ENCODE measurements at regions not wholly inside any gene's neighbourhood (a gene's known extent, or its start where the extent isn't known, plus 50 kb on each side); places are given as distances from the start of the nearest gene placed in this dataset.

- TF ChIP-seq CTCF (conservative IDR thresholded peaks at IDR 0.05; ENCODE audit: low read depth in 2 of 2) (no peak), POLR2AphosphoS5 (IDR thresholded peaks at IDR 0.05; ENCODE audit: low read depth) (no peak), EZH2 (IDR thresholded peaks at IDR 0.05; ENCODE audit: low read depth, unreplicated experiment) (no peak), EZH2phosphoT487 (IDR thresholded peaks at IDR 0.05; ENCODE audit: unreplicated experiment) (no peak), REST (IDR thresholded peaks at IDR 0.05; ENCODE audit: unreplicated experiment) (no peak), CREB1 (CRISPR knock-in tag; IDR thresholded peaks at IDR 0.05; ENCODE audit: low read depth) (no peak), NANOG (IDR thresholded peaks at IDR 0.05; ENCODE audit: borderline replicate concordance) (no peak), JUNB (IDR thresholded peaks at IDR 0.05; ENCODE audit: unreplicated experiment) (no peak), ZNF331 (CRISPR knock-in tag; IDR thresholded peaks at IDR 0.05; ENCODE audit: low read depth) (no peak), ZNF114 (CRISPR knock-in tag; IDR thresholded peaks at IDR 0.05) (no peak)
Measured at GRCh38 chr6:169926617-169927417, 175.4 kb downstream of the ERMARD start.

All from GM23338 (cell line).